Gastrocnemius medialis (tissue), 4 donors: ENCODE measurements at regions not wholly inside any gene's neighbourhood (a gene's known extent, or its start where the extent isn't known, plus 50 kb on each side); places are given as distances from the start of the nearest gene placed in this dataset.
"Not testable (repeated sequence)": the region's sequence is repeated elsewhere in the genome, so short reads cannot be mapped to it uniquely, and the experiment has no call there.

Experiments used
- CTCF ChIP-seq, 5 experiments: fragments of 450-650 bp in 3 of 5; fragments of 200-600 bp in 2 of 5; sonication (generic) in 2 of 5; IDR thresholded peaks in 4 of 5; conservative IDR thresholded peaks in 1 of 5; 1 replicate in 4 of 5; 2 replicates in 1 of 5; pipeline ENCODE4 v1.5.1; 2016 to 2019; ENCODE audit warnings: antibody characterized with exemption in 5 of 5, mild to moderate bottlenecking in 3 of 5, moderate library complexity in 3 of 5
- POLR2A ChIP-seq, 2 donors: fragments of 450-650 bp; IDR thresholded peaks; one replicate each; pipeline ENCODE4 v1.6.1; 2017; ENCODE audit warnings: antibody characterized with exemption in 2 of 2, mild to moderate bottlenecking in 2 of 2, moderate library complexity in 2 of 2

DNA sequence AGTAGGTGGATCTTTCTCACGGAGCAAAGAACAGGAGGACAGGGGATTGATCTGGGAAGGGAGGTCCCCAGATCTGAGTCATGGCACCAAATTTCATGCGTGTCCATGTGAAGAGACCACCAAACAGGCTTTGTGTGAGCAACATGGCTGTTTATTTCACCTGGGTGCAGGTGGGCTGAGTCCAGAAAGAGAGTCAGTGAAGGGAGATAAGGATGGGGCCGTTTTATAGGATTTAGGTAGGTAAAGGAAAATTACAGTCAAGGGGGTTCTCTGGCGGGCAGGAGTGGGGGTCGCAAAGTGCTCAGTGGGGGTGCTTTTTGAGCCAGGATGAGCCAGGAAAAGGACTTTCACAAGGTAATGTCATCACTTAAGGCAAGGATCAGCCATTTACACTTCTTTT lies 1480.5 kb upstream of the PRR20A start:
- TF ChIP-seq CTCF (IDR thresholded peaks at IDR 0.05 in 4 of 5, conservative IDR thresholded peaks at IDR 0.05 in 1 of 5); POLR2A (IDR thresholded peaks at IDR 0.05): not testable (repeated sequence)
